A549 (cell line): ENCODE measurements at regions not wholly inside any gene's neighbourhood (a gene's known extent, or its start where the extent isn't known, plus 50 kb on each side); places are given as distances from the start of the nearest gene placed in this dataset.

Source experiments
- ATAC-seq, 2 experiments: fragments of 200-7000 bp in 1 of 2; fragments of >200 bp in 1 of 2; cut with Nextera tagmentation in 1 of 2; cut with Tn5 transposase in 1 of 2; 3 replicates each; pipeline versions ENCODE4 v1.8.0 to v1.9.1; 2018 to 2020; ENCODE audit warnings: mild to moderate bottlenecking in 1 of 2, moderate library complexity in 1 of 2
- CTCF ChIA-PET: fragments of 300-600 bp; sonication (Branson Sonifier 250); formaldehyde crosslinking; extraction: SDS; loops from one replicate; lab custom pipeline; 2021; ENCODE audit warnings: antibody characterized with exemption, inconsistent platforms; lab: Yijun Ruan, JAX
- POLR2A ChIA-PET: fragments of 350-600 bp; formaldehyde crosslinking; extraction: SDS; loops from one replicate; lab custom pipeline; 2021; ENCODE audit warnings: antibody characterized with exemption, inconsistent platforms; lab: Yijun Ruan, JAX
- DNase-seq, 2 experiments: peaks; one replicate each; pipeline versions ENCODE4 v3.0.0 to v3.0.0-alpha.2; 2011 to 2016; ENCODE audit warnings: low read depth in 1 of 2, low spot score in 1 of 2
- FAIRE-seq: peaks from 2 replicates; lab custom pipeline; 2011; peaks lifted over from hg19 to GRCh38; lab: Jason Lieb, UNC
- H3K27ac ChIP-seq, 2 experiments: fragments of >200 bp; sonication (Bioruptor Twin); formaldehyde crosslinking; 3 replicates each; pipeline ENCODE4 v1.5.1; 2016 to 2017
- H3K4me1 ChIP-seq: fragments of >200 bp; sonication (Bioruptor Twin); formaldehyde crosslinking; 3 replicates; pipeline ENCODE4 v1.6.1; 2016
- H3K4me2 ChIP-seq: fragments of >200 bp; sonication (Bioruptor Twin); formaldehyde crosslinking; 3 replicates; pipeline ENCODE4 v1.6.1; 2016
- H3K4me3 ChIP-seq: fragments of >200 bp; sonication (Bioruptor Twin); formaldehyde crosslinking; 3 replicates; pipeline ENCODE4 v1.5.1; 2016
- H3K9me3 ChIP-seq: fragments of >200 bp; sonication (Bioruptor Twin); formaldehyde crosslinking; 3 replicates; pipeline ENCODE4 v1.6.1; 2016
- CBX2 ChIP-seq: fragments of 200-600 bp; sonication (generic); IDR thresholded peaks from 2 replicates; pipeline ENCODE4 v1.6.1; 2016; ENCODE audit warnings: low read depth, mild to moderate bottlenecking, borderline replicate concordance
- CBX8 ChIP-seq: fragments of 200-600 bp; sonication (generic); IDR thresholded peaks from 2 replicates; pipeline ENCODE4 v1.6.1; 2016
- CEBPB ChIP-seq, 2 experiments: fragments of >200 bp in 1 of 2; sonication (Bioruptor Twin) in 1 of 2; formaldehyde crosslinking in 1 of 2; IDR thresholded peaks; 2 replicates each; pipeline ENCODE4 v1.6.1; 2012 to 2016
- CHD4 ChIP-seq: fragments of 200-600 bp; sonication (generic); IDR thresholded peaks from 2 replicates; pipeline ENCODE4 v1.6.1; 2016; ENCODE audit warnings: antibody characterized with exemption, mild to moderate bottlenecking, borderline replicate concordance
- EHF ChIP-seq: fragments of 250-450 bp; sonication (Bioruptor Pico); IDR thresholded peaks from 2 replicates; pipeline ENCODE4 v1.5.0; 2020; ENCODE audit warnings: mild to moderate bottlenecking
- EP300 ChIP-seq, 2 experiments: fragments of >200 bp; sonication (Bioruptor Twin); formaldehyde crosslinking; IDR thresholded peaks; 2 replicates in 1 of 2; 3 replicates in 1 of 2; pipeline ENCODE4 v1.6.1; 2016 to 2017
- ESRRA ChIP-seq: fragments of 150-350 bp; IDR thresholded peaks from 2 replicates; pipeline ENCODE4 v1.6.1; 2014; ENCODE audit warnings: mild to moderate bottlenecking, low read length, borderline replicate concordance
- FOSB ChIP-seq: fragments of 250-450 bp; sonication (Bioruptor Pico); IDR thresholded peaks from 2 replicates; pipeline ENCODE4 v1.5.0; 2020; ENCODE audit warnings: mild to moderate bottlenecking, moderate library complexity
- FOSL2 ChIP-seq, 2 experiments: fragments of 450-650 bp in 1 of 2; fragments of >200 bp in 1 of 2; sonication (Bioruptor Twin) in 1 of 2; formaldehyde crosslinking; IDR thresholded peaks; 2 replicates each; pipeline versions ENCODE4 v1.5.0 to v1.6.1; 2016 to 2020; ENCODE audit warnings: mild to moderate bottlenecking in 1 of 2, moderate library complexity in 1 of 2
- HEYL ChIP-seq: fragments of 250-450 bp; sonication (Bioruptor Pico); IDR thresholded peaks from 2 replicates; pipeline ENCODE4 v1.8.0; 2021; ENCODE audit warnings: mild to moderate bottlenecking, moderate library complexity
- HOXA7 ChIP-seq: fragments of 250-450 bp; sonication (Bioruptor Pico); IDR thresholded peaks from 2 replicates; pipeline ENCODE4 v1.5.0; 2020; ENCODE audit warnings: mild to moderate bottlenecking, moderate library complexity
- HOXB13 ChIP-seq: fragments of 250-450 bp; sonication (Bioruptor Pico); IDR thresholded peaks from 2 replicates; pipeline ENCODE4 v1.5.0; 2020; ENCODE audit warnings: low read depth, mild to moderate bottlenecking, moderate library complexity
- JUNB ChIP-seq: fragments of >200 bp; sonication (Bioruptor Twin); formaldehyde crosslinking; IDR thresholded peaks from 2 replicates; pipeline ENCODE4 v1.6.1; 2016
- KDM5A ChIP-seq: fragments of 200-600 bp; sonication (generic); IDR thresholded peaks from 2 replicates; pipeline ENCODE4 v1.6.1; 2016; ENCODE audit warnings: antibody characterized with exemption, mild to moderate bottlenecking
- MAFK ChIP-seq: fragments of 450-650 bp; IDR thresholded peaks from 2 replicates; pipeline ENCODE4 v1.6.1; 2014; ENCODE audit not compliant: partially characterized antibody
- NFE2L2 ChIP-seq: fragments of 150-350 bp; conservative IDR thresholded peaks from 2 replicates; pipeline ENCODE4 v1.6.1; 2014; ENCODE audit warnings: low read length
- NPAS2 ChIP-seq: fragments of 250-450 bp; sonication (Bioruptor Pico); IDR thresholded peaks from 2 replicates; pipeline ENCODE4 v1.8.0; 2022; ENCODE audit warnings: mild to moderate bottlenecking, moderate library complexity, borderline replicate concordance
- NR3C1 ChIP-seq: fragments of >200 bp; sonication (Bioruptor Twin); formaldehyde crosslinking; IDR thresholded peaks from 3 replicates; pipeline ENCODE4 v1.6.1; 2017
- RCOR1 ChIP-seq: fragments of 150-350 bp; IDR thresholded peaks from 2 replicates; pipeline ENCODE4 v1.6.1; 2014; ENCODE audit warnings: antibody characterized with exemption, low read length, low read depth
- RFX5 ChIP-seq: fragments of 450-650 bp; IDR thresholded peaks from 2 replicates; pipeline ENCODE4 v1.7.1; 2014; ENCODE audit warnings: antibody characterized with exemption, mild to moderate bottlenecking, moderate library complexity
- RNF2 ChIP-seq: fragments of 200-600 bp; sonication (generic); IDR thresholded peaks from 2 replicates; pipeline ENCODE4 v1.6.1; 2016; ENCODE audit warnings: low read depth, mild to moderate bottlenecking, antibody characterized with exemption, moderate library complexity, borderline replicate concordance
- ZC3H11A ChIP-seq: fragments of 450-650 bp; IDR thresholded peaks from 2 replicates; pipeline ENCODE4 v1.6.1; 2014; ENCODE audit warnings: antibody characterized with exemption, mild to moderate bottlenecking
- WGBS: methylation state at CpG from one replicate; pipeline ENCODE4 v1.1.6; 2017; ENCODE audit errors: missing lambda C conversion rate; 5-methylcytosine and 5-hydroxymethylcytosine counted together
- TF ChIP-seq, protein P1 (sequence below): IDR thresholded peaks from 2 replicates; pipeline ENCODE4 v1.6.1; 2012
- TF ChIP-seq, protein P2 (sequence below): fragments of >200 bp; sonication (Bioruptor Twin); formaldehyde crosslinking; IDR thresholded peaks from 3 replicates; pipeline ENCODE4 v1.5.1; 2016
- TF ChIP-seq, protein P3 (sequence below): fragments of 250-450 bp; sonication (Bioruptor Pico); IDR thresholded peaks from 2 replicates; pipeline ENCODE4 v1.5.0; 2021; ENCODE audit warnings: mild to moderate bottlenecking, moderate library complexity, borderline replicate concordance
- TF ChIP-seq, protein P4 (sequence below): fragments of >200 bp; sonication (Bioruptor Twin); formaldehyde crosslinking; IDR thresholded peaks from 2 replicates; pipeline ENCODE4 v1.6.1; 2016
- TF ChIP-seq, protein P5 (sequence below): fragments of >200 bp; sonication (Bioruptor Twin); formaldehyde crosslinking; IDR thresholded peaks from 3 replicates; pipeline ENCODE4 v1.6.1; 2016

DNA sequence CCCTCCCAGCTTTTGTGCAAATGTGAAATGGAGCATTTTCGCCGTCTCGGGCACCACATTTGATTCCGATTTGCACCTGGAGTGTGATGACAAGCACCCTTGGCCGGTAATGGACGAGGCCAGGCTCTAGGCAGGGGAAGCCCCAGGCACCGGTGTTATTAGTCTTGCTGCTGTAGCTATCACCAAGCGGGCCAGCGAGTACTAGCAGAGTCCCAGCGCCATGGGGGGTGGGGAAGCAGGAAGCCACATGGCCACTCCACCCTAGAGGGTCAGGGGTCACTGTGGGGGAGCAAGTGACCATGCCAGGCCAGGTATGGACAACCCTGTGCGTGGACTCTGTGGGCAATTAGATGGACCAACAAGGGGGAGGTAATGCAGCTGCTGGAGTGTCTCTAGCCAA, 88.8 kb downstream of the CPZ start:
- FAIRE-seq (no peak), ATAC-seq (no peak), DNase-seq (no peak)
- H3K9me3 ChIP-seq = no peaks in the 10 kb centered on the region
- 15% methylated on average over 4 of the region's 11 CpGs for WGBS
- no peaks in the 10 kb centered on the region for H3K4me1 ChIP-seq
- no peak overlapping the region for H3K4me2 ChIP-seq
- no peak overlapping the region for H3K27ac ChIP-seq
- no peak for TF ChIP-seq NPAS2
- no peak for TF ChIP-seq HEYL (CRISPR knock-in tag)
- no peak for TF ChIP-seq HOXB13 (CRISPR knock-in tag)
- no peak for TF ChIP-seq EP300 (IDR thresholded peaks at IDR 0.05)
- no peak for TF ChIP-seq HOXA7
- TF ChIP-seq, protein P1, sequence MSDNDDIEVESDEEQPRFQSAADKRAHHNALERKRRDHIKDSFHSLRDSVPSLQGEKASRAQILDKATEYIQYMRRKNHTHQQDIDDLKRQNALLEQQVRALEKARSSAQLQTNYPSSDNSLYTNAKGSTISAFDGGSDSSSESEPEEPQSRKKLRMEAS = no peak
- TF ChIP-seq, protein P2, sequence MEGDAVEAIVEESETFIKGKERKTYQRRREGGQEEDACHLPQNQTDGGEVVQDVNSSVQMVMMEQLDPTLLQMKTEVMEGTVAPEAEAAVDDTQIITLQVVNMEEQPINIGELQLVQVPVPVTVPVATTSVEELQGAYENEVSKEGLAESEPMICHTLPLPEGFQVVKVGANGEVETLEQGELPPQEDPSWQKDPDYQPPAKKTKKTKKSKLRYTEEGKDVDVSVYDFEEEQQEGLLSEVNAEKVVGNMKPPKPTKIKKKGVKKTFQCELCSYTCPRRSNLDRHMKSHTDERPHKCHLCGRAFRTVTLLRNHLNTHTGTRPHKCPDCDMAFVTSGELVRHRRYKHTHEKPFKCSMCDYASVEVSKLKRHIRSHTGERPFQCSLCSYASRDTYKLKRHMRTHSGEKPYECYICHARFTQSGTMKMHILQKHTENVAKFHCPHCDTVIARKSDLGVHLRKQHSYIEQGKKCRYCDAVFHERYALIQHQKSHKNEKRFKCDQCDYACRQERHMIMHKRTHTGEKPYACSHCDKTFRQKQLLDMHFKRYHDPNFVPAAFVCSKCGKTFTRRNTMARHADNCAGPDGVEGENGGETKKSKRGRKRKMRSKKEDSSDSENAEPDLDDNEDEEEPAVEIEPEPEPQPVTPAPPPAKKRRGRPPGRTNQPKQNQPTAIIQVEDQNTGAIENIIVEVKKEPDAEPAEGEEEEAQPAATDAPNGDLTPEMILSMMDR = no peak
- no peak for TF ChIP-seq ESRRA
- TF ChIP-seq MAFK = no peak
- TF ChIP-seq NFE2L2 = no peak
- no peak for TF ChIP-seq FOSL2 (IDR thresholded peaks at IDR 0.05)
- TF ChIP-seq FOSL2 (CRISPR knock-in tag; IDR thresholded peaks at IDR 0.05) = no peak
- no peak for TF ChIP-seq RNF2
- no peak for TF ChIP-seq CBX8
- TF ChIP-seq FOSB (CRISPR knock-in tag) = no peak
- TF ChIP-seq, protein P3, sequence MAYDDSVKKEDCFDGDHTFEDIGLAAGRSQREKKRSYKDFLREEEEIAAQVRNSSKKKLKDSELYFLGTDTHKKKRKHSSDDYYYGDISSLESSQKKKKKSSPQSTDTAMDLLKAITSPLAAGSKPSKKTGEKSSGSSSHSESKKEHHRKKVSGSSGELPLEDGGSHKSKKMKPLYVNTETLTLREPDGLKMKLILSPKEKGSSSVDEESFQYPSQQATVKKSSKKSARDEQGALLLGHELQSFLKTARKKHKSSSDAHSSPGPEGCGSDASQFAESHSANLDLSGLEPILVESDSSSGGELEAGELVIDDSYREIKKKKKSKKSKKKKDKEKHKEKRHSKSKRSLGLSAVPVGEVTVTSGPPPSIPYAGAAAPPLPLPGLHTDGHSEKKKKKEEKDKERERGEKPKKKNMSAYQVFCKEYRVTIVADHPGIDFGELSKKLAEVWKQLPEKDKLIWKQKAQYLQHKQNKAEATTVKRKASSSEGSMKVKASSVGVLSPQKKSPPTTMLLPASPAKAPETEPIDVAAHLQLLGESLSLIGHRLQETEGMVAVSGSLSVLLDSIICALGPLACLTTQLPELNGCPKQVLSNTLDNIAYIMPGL = no peak
- TF ChIP-seq, protein P4, sequence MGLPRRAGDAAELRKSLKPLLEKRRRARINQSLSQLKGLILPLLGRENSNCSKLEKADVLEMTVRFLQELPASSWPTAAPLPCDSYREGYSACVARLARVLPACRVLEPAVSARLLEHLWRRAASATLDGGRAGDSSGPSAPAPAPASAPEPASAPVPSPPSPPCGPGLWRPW = no peak
- no peak for TF ChIP-seq CEBPB (IDR thresholded peaks at IDR 0.05)
- TF ChIP-seq EHF (CRISPR knock-in tag) = no peak
- no peak for TF ChIP-seq NR3C1
- CTCF ChIA-PET = interaction anchor here (1.1 kb wide), 1 partner anchor 237 kb away, joined by 3 read pairs; no protein-coding TSS in a partner anchor
- H3K4me3 ChIP-seq = no peak overlapping the region
- POLR2A ChIA-PET = no interaction called here

DNA sequence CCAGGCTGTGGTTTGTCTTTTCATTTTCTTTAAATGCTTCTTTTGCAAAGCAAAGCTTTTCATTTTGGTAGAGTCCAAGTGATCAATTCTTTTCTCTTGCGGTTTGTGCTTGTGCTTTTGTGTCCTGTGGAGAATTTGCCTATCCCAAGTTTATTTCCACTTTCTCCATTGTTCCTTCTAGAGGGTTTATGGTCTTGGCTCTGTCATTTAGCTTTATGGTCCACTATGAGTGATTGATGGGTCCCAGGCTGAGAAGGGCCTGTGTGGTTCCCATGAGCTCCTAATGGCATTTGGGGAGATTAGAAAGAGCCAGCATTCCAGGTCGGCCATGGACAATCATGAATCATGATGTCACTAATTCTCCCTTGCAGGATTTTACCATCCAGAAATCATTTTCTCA, 86.5 kb downstream of the CPZ start:
- ATAC-seq = no peak
- no peak for TF ChIP-seq RFX5
- TF ChIP-seq JUNB = no peak
- TF ChIP-seq KDM5A = no peak
- TF ChIP-seq HOXB13 (CRISPR knock-in tag) = no peak
- TF ChIP-seq MAFK = no peak
- no peak for TF ChIP-seq ZC3H11A
- TF ChIP-seq EHF (CRISPR knock-in tag) = no peak
- TF ChIP-seq, protein P5, sequence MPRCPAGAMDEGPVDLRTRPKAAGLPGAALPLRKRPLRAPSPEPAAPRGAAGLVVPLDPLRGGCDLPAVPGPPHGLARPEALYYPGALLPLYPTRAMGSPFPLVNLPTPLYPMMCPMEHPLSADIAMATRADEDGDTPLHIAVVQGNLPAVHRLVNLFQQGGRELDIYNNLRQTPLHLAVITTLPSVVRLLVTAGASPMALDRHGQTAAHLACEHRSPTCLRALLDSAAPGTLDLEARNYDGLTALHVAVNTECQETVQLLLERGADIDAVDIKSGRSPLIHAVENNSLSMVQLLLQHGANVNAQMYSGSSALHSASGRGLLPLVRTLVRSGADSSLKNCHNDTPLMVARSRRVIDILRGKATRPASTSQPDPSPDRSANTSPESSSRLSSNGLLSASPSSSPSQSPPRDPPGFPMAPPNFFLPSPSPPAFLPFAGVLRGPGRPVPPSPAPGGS = no peak
- TF ChIP-seq, protein P1 = no peak
- TF ChIP-seq CHD4 = no peak
- TF ChIP-seq CBX2 = no peak
- TF ChIP-seq RCOR1 = no peak
- no peak for TF ChIP-seq CEBPB (IDR thresholded peaks at IDR 0.05)
- Histone ChIP-seq H3K4me2 (no peak overlapping the region), H3K4me1 (no peaks in the 10 kb centered on the region), H3K4me3 (no peak overlapping the region), H3K27ac (no peak overlapping the region), H3K9me3 (no peaks in the 10 kb centered on the region)
- 17% methylated on average over 2 of the region's 2 CpGs for WGBS
- no peak for FAIRE-seq
- no peak for DNase-seq
- ChIA-PET POLR2A (no interaction called here), CTCF (interaction anchor here (1.2 to 3.0 kb wide), 2 partner anchors 9 to 239 kb away, joined by 4 to 10 read pairs; no protein-coding TSS in a partner anchor)
